ENCODE measurements at regions not wholly inside any gene's neighbourhood (a gene's known extent, or its start where the extent isn't known, plus 50 kb on each side); places are given as distances from the start of the nearest gene placed in this dataset.

DNA sequence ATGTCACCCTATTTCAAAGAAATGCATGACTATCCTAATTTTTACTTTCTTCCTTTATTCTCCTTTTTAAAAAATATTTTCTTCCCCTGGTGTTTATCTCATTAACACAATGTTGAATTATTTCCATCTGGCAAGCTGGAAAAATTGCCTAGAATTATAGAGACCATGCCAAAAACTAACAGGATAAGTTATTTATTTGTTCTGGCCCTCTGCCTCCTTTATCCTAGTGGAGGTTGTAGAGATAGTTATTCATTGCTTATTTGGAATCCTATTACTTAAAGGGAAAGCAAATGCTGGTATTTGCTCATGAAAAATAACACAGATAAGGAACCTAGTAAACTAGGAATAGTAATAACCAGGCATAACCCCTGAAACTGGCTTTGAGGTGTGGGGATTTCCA, 684.9 kb upstream of the KIF2B start:
- no peaks in the 10 kb centered on the region for H3K79me2 ChIP-seq (ENCODE audit: insufficient read depth, low read length)
- no peak overlapping the region for H3K4me2 ChIP-seq (ENCODE audit: low read depth, low read length)
- H3K27me3 ChIP-seq (ENCODE audit: control insufficient read depth in 1 of 2, insufficient read depth in 2 of 2, low read length in 2 of 2) = no peaks in the 10 kb centered on the region
- POLR2A ChIA-PET = no interaction called here
- no peak overlapping the region for H3K9ac ChIP-seq (ENCODE audit: insufficient read depth, low read depth, low read length)
- intact Hi-C loops (cut with micrococcal nuclease; ENCODE audit: unreplicated experiment) (no loop called here), in situ Hi-C loops (cut with HindIII; ENCODE audit: extremely low pct_ligation_motif_present, low pct_unique_long_range_greater_than_20kb) (no loop called here)
- FAIRE-seq (no peak), DNase-seq (ENCODE audit: low spot score) (no peak), ATAC-seq (no peak)
- CTCF ChIA-PET (ENCODE audit: low intra/inter-chr PET ratio, low total read pairs) = no interaction called here
- TF ChIP-seq TEAD2 (CRISPR knock-in tag; IDR thresholded peaks at IDR 0.05) (no peak), ZNF616 (CRISPR knock-in tag; IDR thresholded peaks at IDR 0.05; ENCODE audit: low read depth) (no peak), SP140L (CRISPR knock-in tag; IDR thresholded peaks at IDR 0.05; ENCODE audit: borderline replicate concordance) (no peak), MAFK (conservative IDR thresholded peaks at IDR 0.05 in 1 of 2, IDR thresholded peaks at IDR 0.05 in 1 of 2; ENCODE audit: low read length in 2 of 2) (no peak), NCOA2 (CRISPR knock-in tag; IDR thresholded peaks at IDR 0.05) (no peak), ZNF773 (CRISPR knock-in tag; IDR thresholded peaks at IDR 0.05; ENCODE audit: borderline replicate concordance) (no peak), ZNF143 (CRISPR knock-in tag; IDR thresholded peaks at IDR 0.05) (no peak), ZNF83 (CRISPR knock-in tag; IDR thresholded peaks at IDR 0.05; ENCODE audit: borderline replicate concordance) (no peak), HDAC6 (IDR thresholded peaks at IDR 0.05; ENCODE audit: low read depth, low read length) (no peak), TOE1 (CRISPR knock-in tag; IDR thresholded peaks at IDR 0.05) (no peak)
- TF ChIP-seq, protein P1, sequence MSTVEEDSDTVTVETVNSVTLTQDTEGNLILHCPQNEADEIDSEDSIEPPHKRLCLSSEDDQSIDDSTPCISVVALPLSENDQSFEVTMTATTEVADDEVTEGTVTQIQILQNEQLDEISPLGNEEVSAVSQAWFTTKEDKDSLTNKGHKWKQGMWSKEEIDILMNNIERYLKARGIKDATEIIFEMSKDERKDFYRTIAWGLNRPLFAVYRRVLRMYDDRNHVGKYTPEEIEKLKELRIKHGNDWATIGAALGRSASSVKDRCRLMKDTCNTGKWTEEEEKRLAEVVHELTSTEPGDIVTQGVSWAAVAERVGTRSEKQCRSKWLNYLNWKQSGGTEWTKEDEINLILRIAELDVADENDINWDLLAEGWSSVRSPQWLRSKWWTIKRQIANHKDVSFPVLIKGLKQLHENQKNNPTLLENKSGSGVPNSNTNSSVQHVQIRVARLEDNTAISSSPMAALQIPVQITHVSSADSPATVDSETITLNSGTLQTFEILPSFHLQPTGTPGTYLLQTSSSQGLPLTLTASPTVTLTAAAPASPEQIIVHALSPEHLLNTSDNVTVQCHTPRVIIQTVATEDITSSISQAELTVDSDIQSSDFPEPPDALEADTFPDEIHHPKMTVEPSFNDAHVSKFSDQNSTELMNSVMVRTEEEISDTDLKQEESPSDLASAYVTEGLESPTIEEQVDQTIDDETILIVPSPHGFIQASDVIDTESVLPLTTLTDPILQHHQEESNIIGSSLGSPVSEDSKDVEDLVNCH (CRISPR knock-in tag; IDR thresholded peaks at IDR 0.05) = no peak
- no TSS peak for BruUV-seq (replicated peaks)
- H3K4me1 ChIP-seq (ENCODE audit: insufficient read depth, low read length) = no peaks in the 10 kb centered on the region
- no peaks in the 10 kb centered on the region for H4K20me1 ChIP-seq (ENCODE audit: insufficient read depth, low read length)
- H3K9me3 ChIP-seq (ENCODE audit: low read length) = peaks cover 38% of the 10 kb centered on the region
- no peak overlapping the region for H3K27ac ChIP-seq (ENCODE audit: extremely low read length, insufficient read depth, low read length)
- H3K36me3 ChIP-seq (replicated peaks in 1 of 2; ENCODE audit: control insufficient read depth in 1 of 2, insufficient read depth in 2 of 2, low read length in 2 of 2) = no peaks in the 10 kb centered on the region
- H3K4me3 ChIP-seq (replicated peaks in 1 of 3; ENCODE audit: insufficient read depth in 1 of 3, low read depth in 2 of 3, low read length in 3 of 3) = no peak overlapping the region
- H2AFZ ChIP-seq (ENCODE audit: low read length) = no peak overlapping the region

Data from HepG2 (cell line).